HEK293 (cell line): ENCODE measurements at regions not wholly inside any gene's neighbourhood (a gene's known extent, or its start where the extent isn't known, plus 50 kb on each side); places are given as distances from the start of the nearest gene placed in this dataset.

Experiments used
- CTCF ChIA-PET: fragments of 350-600 bp; formaldehyde crosslinking; extraction: SDS; loops from one replicate; lab custom pipeline; 2021; ENCODE audit warnings: antibody characterized with exemption; lab: Yijun Ruan, JAX
- POLR2A ChIA-PET: fragments of 300-600 bp; formaldehyde crosslinking; extraction: SDS; loops from one replicate; lab custom pipeline; 2020; ENCODE audit warnings: antibody characterized with exemption, inconsistent platforms; lab: Yijun Ruan, JAX
- H3K27ac ChIP-seq: fragments of 200-500 bp; sonication (Bioruptor generic); 2 replicates; pipeline ENCODE4 v1.5.1; 2014; ENCODE audit warnings: low read depth, low read length, control low read depth, inconsistent platforms; ENCODE audit errors: extremely low read depth
- H3K36me3 ChIP-seq, 2 experiments: fragments of 200-500 bp in 1 of 2; sonication (Bioruptor generic) in 1 of 2; 1 replicate in 1 of 2; 2 replicates in 1 of 2; pipeline ENCODE4 v1.5.1; 2014 to 2017; ENCODE audit warnings: inconsistent platforms in 2 of 2, low read length in 2 of 2; ENCODE audit not compliant: control insufficient read depth in 2 of 2, insufficient read depth in 1 of 2
- H3K4me1 ChIP-seq: fragments of 200-500 bp; sonication (Bioruptor generic); 2 replicates; pipeline ENCODE4 v1.5.1; 2014; ENCODE audit warnings: mild to moderate bottlenecking, low read length, inconsistent platforms; ENCODE audit not compliant: control insufficient read depth, insufficient read depth
- H3K4me3 ChIP-seq: 2 replicates; pipeline ENCODE4 v1.5.1; 2011; ENCODE audit warnings: low read depth, mild to moderate bottlenecking, control low read depth, low read length, moderate library complexity
- H3K9me3 ChIP-seq: fragments of 200-500 bp; sonication (Bioruptor generic); 2 replicates; pipeline ENCODE4 v1.5.1; 2014; ENCODE audit warnings: low read depth, low read length, inconsistent platforms; ENCODE audit not compliant: control insufficient read depth, insufficient read depth
- BCL11A ChIP-seq: fragments of 450-650 bp; formaldehyde crosslinking; IDR thresholded peaks from 2 replicates; pipeline ENCODE4 v1.5.1; 2016; ENCODE audit warnings: low read depth, missing biosample characterization, missing genetic modification characterization
- GLI2 ChIP-seq: fragments of 450-650 bp; formaldehyde crosslinking; IDR thresholded peaks from 2 replicates; pipeline ENCODE4; 2017; ENCODE audit warnings: missing biosample characterization, missing genetic modification characterization, low read depth, borderline replicate concordance
- KLF16 ChIP-seq: fragments of 450-650 bp; formaldehyde crosslinking; IDR thresholded peaks from 2 replicates; pipeline ENCODE4 v1.5.1; 2017; ENCODE audit warnings: missing biosample characterization, missing genetic modification characterization
- KLF7 ChIP-seq: fragments of 450-650 bp; formaldehyde crosslinking; IDR thresholded peaks from 2 replicates; pipeline ENCODE4 v1.5.1; 2016; ENCODE audit warnings: missing biosample characterization, missing genetic modification characterization, borderline replicate concordance
- KLF8 ChIP-seq: fragments of 450-650 bp; formaldehyde crosslinking; IDR thresholded peaks from 2 replicates; pipeline ENCODE4 v1.5.1; 2016; ENCODE audit warnings: missing biosample characterization, missing genetic modification characterization
- PRDM1 ChIP-seq: fragments of 450-650 bp; formaldehyde crosslinking; IDR thresholded peaks from 2 replicates; pipeline ENCODE4; 2016; ENCODE audit warnings: missing biosample characterization, missing genetic modification characterization
- RBAK ChIP-seq: fragments of 450-650 bp; formaldehyde crosslinking; IDR thresholded peaks from 2 replicates; pipeline ENCODE4 v1.5.1; 2016; ENCODE audit warnings: missing biosample characterization, missing genetic modification characterization
- REPIN1 ChIP-seq: fragments of 450-650 bp; formaldehyde crosslinking; IDR thresholded peaks from 2 replicates; pipeline ENCODE4 v1.5.1; 2017; ENCODE audit warnings: missing biosample characterization, missing genetic modification characterization, low read depth
- SP2 ChIP-seq: fragments of 450-650 bp; formaldehyde crosslinking; IDR thresholded peaks from 2 replicates; pipeline ENCODE4 v1.5.1; 2016; ENCODE audit warnings: missing biosample characterization, missing genetic modification characterization
- SP3 ChIP-seq: fragments of 450-650 bp; formaldehyde crosslinking; IDR thresholded peaks from 2 replicates; pipeline ENCODE4 v1.5.1; 2016; ENCODE audit warnings: missing biosample characterization, missing genetic modification characterization
- YY2 ChIP-seq: fragments of 450-650 bp; formaldehyde crosslinking; IDR thresholded peaks from 2 replicates; pipeline ENCODE4 v1.5.1; 2016; ENCODE audit warnings: missing biosample characterization, missing genetic modification characterization
- ZFHX2 ChIP-seq: fragments of 450-650 bp; formaldehyde crosslinking; conservative IDR thresholded peaks from 2 replicates; pipeline ENCODE4 v1.5.1; 2016; ENCODE audit warnings: missing biosample characterization, missing genetic modification characterization
- ZFP3 ChIP-seq: fragments of 450-650 bp; formaldehyde crosslinking; IDR thresholded peaks from 2 replicates; pipeline ENCODE4 v1.5.1; 2016; ENCODE audit warnings: low read depth, missing biosample characterization, missing genetic modification characterization
- ZFP69B ChIP-seq: fragments of 450-650 bp; formaldehyde crosslinking; IDR thresholded peaks from 2 replicates; pipeline ENCODE4 v1.5.1; 2016; ENCODE audit warnings: missing biosample characterization, missing genetic modification characterization
- ZNF112 ChIP-seq: fragments of 450-650 bp; formaldehyde crosslinking; IDR thresholded peaks from 2 replicates; pipeline ENCODE4 v1.5.0; 2017; ENCODE audit warnings: missing biosample characterization, missing genetic modification characterization
- ZNF19 ChIP-seq: fragments of 450-650 bp; formaldehyde crosslinking; IDR thresholded peaks from 2 replicates; pipeline ENCODE4; 2016; ENCODE audit warnings: missing biosample characterization, missing genetic modification characterization, low read depth
- ZNF214 ChIP-seq: fragments of 450-650 bp; formaldehyde crosslinking; IDR thresholded peaks from 2 replicates; pipeline ENCODE4 v1.5.1; 2017; ENCODE audit warnings: missing biosample characterization, mild to moderate bottlenecking, missing genetic modification characterization, borderline replicate concordance
- ZNF24 ChIP-seq: fragments of 450-650 bp; formaldehyde crosslinking; IDR thresholded peaks from 2 replicates; pipeline ENCODE4 v1.5.1; 2016; ENCODE audit warnings: missing biosample characterization, missing genetic modification characterization
- ZNF248 ChIP-seq: fragments of 450-650 bp; formaldehyde crosslinking; IDR thresholded peaks from 2 replicates; pipeline ENCODE4 v1.5.1; 2017; ENCODE audit warnings: missing biosample characterization, missing genetic modification characterization
- ZNF292 ChIP-seq: fragments of 450-650 bp; formaldehyde crosslinking; IDR thresholded peaks from 2 replicates; pipeline ENCODE4 v1.5.1; 2016; ENCODE audit warnings: low read depth, missing biosample characterization, missing genetic modification characterization, borderline replicate concordance
- ZNF404 ChIP-seq: fragments of 450-650 bp; formaldehyde crosslinking; IDR thresholded peaks from 2 replicates; pipeline ENCODE4 v1.5.1; 2017; ENCODE audit warnings: missing biosample characterization, missing genetic modification characterization
- ZNF529 ChIP-seq: fragments of 450-650 bp; formaldehyde crosslinking; IDR thresholded peaks from 2 replicates; pipeline ENCODE4 v1.5.1; 2017; ENCODE audit warnings: missing genetic modification characterization, missing biosample characterization; ENCODE audit not compliant: insufficient replicate concordance
- ZNF560 ChIP-seq: fragments of 450-650 bp; formaldehyde crosslinking; IDR thresholded peaks from 2 replicates; pipeline ENCODE4 v1.5.1; 2017; ENCODE audit warnings: missing biosample characterization, missing genetic modification characterization, borderline replicate concordance
- ZNF571 ChIP-seq: fragments of 450-650 bp; formaldehyde crosslinking; IDR thresholded peaks from 2 replicates; pipeline ENCODE4 v1.5.0; 2017; ENCODE audit warnings: missing biosample characterization, missing genetic modification characterization
- ZNF785 ChIP-seq: fragments of 450-650 bp; formaldehyde crosslinking; IDR thresholded peaks from 2 replicates; pipeline ENCODE4 v1.5.1; 2016; ENCODE audit warnings: missing biosample characterization, missing genetic modification characterization
- ZNF792 ChIP-seq: fragments of 450-650 bp; formaldehyde crosslinking; IDR thresholded peaks from 2 replicates; pipeline ENCODE4 v1.5.1; 2016; ENCODE audit warnings: missing biosample characterization, missing genetic modification characterization
- ZXDB ChIP-seq: fragments of 450-650 bp; formaldehyde crosslinking; IDR thresholded peaks from 2 replicates; pipeline ENCODE4 v1.5.1; 2016; ENCODE audit warnings: missing biosample characterization, missing genetic modification characterization
- TF ChIP-seq, protein P1 (sequence below): fragments of 450-650 bp; formaldehyde crosslinking; IDR thresholded peaks from 2 replicates; pipeline ENCODE4 v1.5.1; 2017; ENCODE audit warnings: missing biosample characterization, missing genetic modification characterization
- TF ChIP-seq, protein P2 (sequence below): fragments of 450-650 bp; formaldehyde crosslinking; IDR thresholded peaks from 2 replicates; pipeline ENCODE4 v1.5.0; 2017; ENCODE audit warnings: missing biosample characterization, missing genetic modification characterization, borderline replicate concordance

DNA sequence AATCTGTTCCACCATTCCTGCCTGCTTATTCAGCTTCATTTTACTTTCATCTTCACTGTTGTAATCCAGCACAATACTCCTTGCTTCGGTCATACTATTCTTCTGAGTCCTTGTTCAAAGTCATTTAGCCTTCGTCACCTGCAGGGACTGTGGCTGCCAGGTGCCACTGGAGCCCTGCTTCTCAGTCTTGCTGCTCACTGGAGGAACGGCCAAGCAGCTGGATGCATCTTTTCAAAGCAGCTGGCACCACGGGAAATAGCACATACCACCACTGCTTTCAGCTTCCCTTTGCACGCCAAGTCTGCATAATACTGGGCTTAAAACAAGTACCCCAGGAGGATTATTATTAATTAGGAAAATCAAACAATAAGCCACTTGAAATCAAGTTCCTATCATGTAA is 287.6 kb downstream of the BCHE start:
- Histone ChIP-seq H3K4me1 (no peaks in the 10 kb centered on the region), H3K36me3 (no peaks in the 10 kb centered on the region), H3K9me3 (no peaks in the 10 kb centered on the region), H3K27ac (no peak overlapping the region), H3K4me3 (no peak overlapping the region)
- ChIA-PET CTCF (no interaction called here), POLR2A (no interaction called here)
- TF ChIP-seq KLF7 (tag by site-specific recombination) (no peak), KLF8 (tag by site-specific recombination) (no peak), ZNF792 (tag by site-specific recombination) (no peak), ZNF404 (tag by site-specific recombination) (no peak), SP2 (no peak), PRDM1 (tag by site-specific recombination) (no peak), REPIN1 (tag by site-specific recombination) (no peak)

DNA sequence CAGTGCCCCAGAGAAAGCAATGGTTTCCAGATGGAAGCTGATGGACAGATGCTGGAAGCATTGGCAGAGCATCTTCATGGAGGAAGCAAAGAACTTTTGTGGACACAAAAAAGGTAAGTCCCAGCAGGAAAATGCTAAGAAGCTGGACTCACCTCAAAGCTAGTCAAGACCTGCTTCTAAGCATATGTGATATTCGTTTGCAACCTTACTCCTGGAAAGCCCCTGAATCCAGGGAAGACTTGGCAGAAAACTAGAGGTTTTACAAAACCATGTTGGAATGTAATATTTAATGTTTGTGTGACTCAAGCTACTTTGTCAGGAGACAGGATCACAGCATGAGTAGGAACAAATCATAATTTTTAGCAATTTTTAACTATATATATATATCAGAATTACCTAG is 288.2 kb downstream of the BCHE start:
- ChIA-PET CTCF (no interaction called here), POLR2A (no interaction called here)
- TF ChIP-seq RBAK (no peak), SP3 (tag by site-specific recombination) (no peak), ZNF571 (tag by site-specific recombination) (no peak), ZFP3 (tag by site-specific recombination) (no peak), ZNF292 (tag by site-specific recombination) (no peak), ZNF24 (tag by site-specific recombination) (no peak), ZNF785 (tag by site-specific recombination) (no peak), ZXDB (tag by site-specific recombination) (no peak), GLI2 (tag by site-specific recombination) (no peak), SP2 (no peak), ZNF19 (tag by site-specific recombination) (no peak), ZNF112 (no peak), ZFHX2 (tag by site-specific recombination) (no peak), ZNF248 (no peak), KLF16 (tag by site-specific recombination) (no peak)
- TF ChIP-seq, protein P1, sequence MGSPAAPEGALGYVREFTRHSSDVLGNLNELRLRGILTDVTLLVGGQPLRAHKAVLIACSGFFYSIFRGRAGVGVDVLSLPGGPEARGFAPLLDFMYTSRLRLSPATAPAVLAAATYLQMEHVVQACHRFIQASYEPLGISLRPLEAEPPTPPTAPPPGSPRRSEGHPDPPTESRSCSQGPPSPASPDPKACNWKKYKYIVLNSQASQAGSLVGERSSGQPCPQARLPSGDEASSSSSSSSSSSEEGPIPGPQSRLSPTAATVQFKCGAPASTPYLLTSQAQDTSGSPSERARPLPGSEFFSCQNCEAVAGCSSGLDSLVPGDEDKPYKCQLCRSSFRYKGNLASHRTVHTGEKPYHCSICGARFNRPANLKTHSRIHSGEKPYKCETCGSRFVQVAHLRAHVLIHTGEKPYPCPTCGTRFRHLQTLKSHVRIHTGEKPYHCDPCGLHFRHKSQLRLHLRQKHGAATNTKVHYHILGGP (tag by site-specific recombination): no peak
- Histone ChIP-seq H3K4me1 (no peaks in the 10 kb centered on the region), H3K27ac (no peak overlapping the region), H3K9me3 (no peaks in the 10 kb centered on the region), H3K36me3 (no peaks in the 10 kb centered on the region), H3K4me3 (no peak overlapping the region)

DNA sequence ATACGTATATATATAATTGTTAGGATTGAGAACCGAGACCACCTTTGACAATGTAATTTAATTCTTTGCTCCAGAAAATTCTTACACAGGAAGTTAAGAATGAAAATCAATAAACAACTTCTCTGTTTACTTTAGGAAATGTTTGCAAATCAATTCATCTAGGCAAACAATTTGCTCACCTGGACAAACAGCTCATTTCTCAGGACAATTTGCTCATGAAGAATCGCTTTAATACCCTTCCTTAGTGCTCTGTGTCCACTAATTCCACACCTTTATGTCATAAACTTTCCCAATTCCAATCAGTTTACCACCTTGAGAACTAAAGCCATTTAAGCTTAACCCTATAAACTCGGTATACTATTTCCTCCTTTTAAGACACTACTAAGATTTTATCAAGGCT is 292.2 kb downstream of the BCHE start:
- Histone ChIP-seq H3K27ac (no peak overlapping the region), H3K9me3 (no peaks in the 10 kb centered on the region), H3K4me3 (no peak overlapping the region), H3K4me1 (no peaks in the 10 kb centered on the region), H3K36me3 (no peaks in the 10 kb centered on the region)
- ChIA-PET CTCF (no interaction called here), POLR2A (no interaction called here)
- TF ChIP-seq BCL11A (no peak), ZNF560 (tag by site-specific recombination) (no peak), ZNF214 (tag by site-specific recombination) (no peak), ZFP69B (tag by site-specific recombination) (no peak), RBAK (no peak), YY2 (tag by site-specific recombination) (no peak), ZNF529 (tag by site-specific recombination) (no peak)
- TF ChIP-seq, protein P2, sequence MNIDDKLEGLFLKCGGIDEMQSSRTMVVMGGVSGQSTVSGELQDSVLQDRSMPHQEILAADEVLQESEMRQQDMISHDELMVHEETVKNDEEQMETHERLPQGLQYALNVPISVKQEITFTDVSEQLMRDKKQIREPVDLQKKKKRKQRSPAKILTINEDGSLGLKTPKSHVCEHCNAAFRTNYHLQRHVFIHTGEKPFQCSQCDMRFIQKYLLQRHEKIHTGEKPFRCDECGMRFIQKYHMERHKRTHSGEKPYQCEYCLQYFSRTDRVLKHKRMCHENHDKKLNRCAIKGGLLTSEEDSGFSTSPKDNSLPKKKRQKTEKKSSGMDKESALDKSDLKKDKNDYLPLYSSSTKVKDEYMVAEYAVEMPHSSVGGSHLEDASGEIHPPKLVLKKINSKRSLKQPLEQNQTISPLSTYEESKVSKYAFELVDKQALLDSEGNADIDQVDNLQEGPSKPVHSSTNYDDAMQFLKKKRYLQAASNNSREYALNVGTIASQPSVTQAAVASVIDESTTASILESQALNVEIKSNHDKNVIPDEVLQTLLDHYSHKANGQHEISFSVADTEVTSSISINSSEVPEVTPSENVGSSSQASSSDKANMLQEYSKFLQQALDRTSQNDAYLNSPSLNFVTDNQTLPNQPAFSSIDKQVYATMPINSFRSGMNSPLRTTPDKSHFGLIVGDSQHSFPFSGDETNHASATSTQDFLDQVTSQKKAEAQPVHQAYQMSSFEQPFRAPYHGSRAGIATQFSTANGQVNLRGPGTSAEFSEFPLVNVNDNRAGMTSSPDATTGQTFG (tag by site-specific recombination): no peak
